ENCODE measurements at regions not wholly inside any gene's neighbourhood (a gene's known extent, or its start where the extent isn't known, plus 50 kb on each side); places are given as distances from the start of the nearest gene placed in this dataset.

- TF ChIP-seq ZNF407 (CRISPR knock-in tag; IDR thresholded peaks at IDR 0.05; ENCODE audit: not compliant biosample characterization) (no peak), RAD21 (CRISPR knock-in tag; IDR thresholded peaks at IDR 0.05) (peak; percentile 71), NR0B2 (CRISPR knock-in tag; IDR thresholded peaks at IDR 0.05) (no peak), ARNT2 (CRISPR knock-in tag; IDR thresholded peaks at IDR 0.05; ENCODE audit: low read depth) (peak; percentile 56; the same call in 1 of the 2 replicates), GTF3A (CRISPR knock-in tag; conservative IDR thresholded peaks at IDR 0.05) (no peak), HHEX (CRISPR knock-in tag; IDR thresholded peaks at IDR 0.05) (peak; percentile 70), SRSF1 (optimal IDR thresholded peaks at IDR 0.05; ENCODE audit: low read depth, low read length) (no peak), GTF2F1 (IDR thresholded peaks at IDR 0.05; ENCODE audit: low read length) (no peak), ZBTB40 (IDR thresholded peaks at IDR 0.05) (no peak), ZBTB40 (CRISPR knock-in tag; IDR thresholded peaks at IDR 0.05) (peak; percentile 38; the same call in 1 of the 2 replicates), ZMYM3 (CRISPR knock-in tag; IDR thresholded peaks at IDR 0.05) (peak; percentile 58; the same call in 1 of the 2 replicates), POGZ (CRISPR knock-in tag; IDR thresholded peaks at IDR 0.05) (peak; percentile 95)
These were observed 272.7 kb upstream of the DIO3 start (continued) for GRCh38 chr14:101288436-101289229.
